HCEC 1CT (cell line): ENCODE measurements at regions not wholly inside any gene's neighbourhood (a gene's known extent, or its start where the extent isn't known, plus 50 kb on each side); places are given as distances from the start of the nearest gene placed in this dataset.

Source experiments
- DNase-seq: peaks from one replicate; pipeline ENCODE4 v3.0.0-alpha.2; 2017

- no peak for DNase-seq
Observed at GRCh38 chr2:54392555-54393324, 63.4 kb upstream of the SPTBN1 start.

GRCh38 chr2:54394392-54394791 is 61.7 kb upstream of the SPTBN1 start:
- DNase-seq: no peak

- DNase-seq: peak; percentile 64
Observed at GRCh38 chr2:54396107-54396506, 60.0 kb upstream of the SPTBN1 start.

GRCh38 chr2:54396798-54397197 is 59.3 kb upstream of the SPTBN1 start:
- no peak for DNase-seq

GRCh38 chr2:54397426-54397825 is 58.7 kb upstream of the SPTBN1 start:
- DNase-seq: no peak

GRCh38 chr2:54401554-54401953 is 54.6 kb upstream of the SPTBN1 start:
- no peak for DNase-seq

- peak; percentile 94 for DNase-seq
Observed at GRCh38 chr2:54402350-54402749, 53.8 kb upstream of the SPTBN1 start.

GRCh38 chr2:54403512-54404238 is 52.5 kb upstream of the SPTBN1 start:
- DNase-seq: no peak

- peak; percentile 56 for DNase-seq
Observed at GRCh38 chr2:54404270-54404669, 51.9 kb upstream of the SPTBN1 start.

GRCh38 chr2:54406031-54406430 is 50.1 kb upstream of the SPTBN1 start:
- no peak for DNase-seq
